ENCODE measurements at regions not wholly inside any gene's neighbourhood (a gene's known extent, or its start where the extent isn't known, plus 50 kb on each side); places are given as distances from the start of the nearest gene placed in this dataset.

- TF ChIP-seq CTCF (IDR thresholded peaks at IDR 0.05 in 2 of 3, conservative IDR thresholded peaks at IDR 0.05 in 1 of 3; ENCODE audit: borderline replicate concordance in 1 of 3, insufficient read depth in 1 of 3, low read depth in 2 of 3, low read length in 2 of 3): no peak
- TF ChIP-seq EGR1 (IDR thresholded peaks at IDR 0.05; ENCODE audit: low read depth): no peak
- TF ChIP-seq EZH2phosphoT487 (IDR thresholded peaks at IDR 0.05; ENCODE audit: borderline replicate concordance): no peak
- TF ChIP-seq ZNF274 (IDR thresholded peaks at IDR 0.05; ENCODE audit: low read depth, low read length): no peak
- no peak for TF ChIP-seq SP1 (IDR thresholded peaks at IDR 0.05; ENCODE audit: low read depth)
Measured at GRCh38 chr12:61220337-61220736, 1039.9 kb upstream of the USP15 start.
